Skeletal muscle cell (primary cell): ENCODE measurements at regions not wholly inside any gene's neighbourhood (a gene's known extent, or its start where the extent isn't known, plus 50 kb on each side); places are given as distances from the start of the nearest gene placed in this dataset.

Source experiments
- DNase-seq: peaks from one replicate; pipeline ENCODE4 v3.0.0-alpha.2; 2010; ENCODE audit warnings: low read depth
- H3K4me3 ChIP-seq: 2 replicates; pipeline ENCODE4 v1.5.1; 2011; ENCODE audit warnings: low read depth, mild to moderate bottlenecking, control low read depth, low read length, moderate library complexity

- no peak overlapping the region for H3K4me3 ChIP-seq
- DNase-seq: no peak
Observed at GRCh38 chr3:31413515-31413914, 119.2 kb upstream of the STT3B start.

- DNase-seq: no peak
- no peak overlapping the region for H3K4me3 ChIP-seq
Observed at GRCh38 chr3:31416980-31417379, 115.7 kb upstream of the STT3B start.

DNA sequence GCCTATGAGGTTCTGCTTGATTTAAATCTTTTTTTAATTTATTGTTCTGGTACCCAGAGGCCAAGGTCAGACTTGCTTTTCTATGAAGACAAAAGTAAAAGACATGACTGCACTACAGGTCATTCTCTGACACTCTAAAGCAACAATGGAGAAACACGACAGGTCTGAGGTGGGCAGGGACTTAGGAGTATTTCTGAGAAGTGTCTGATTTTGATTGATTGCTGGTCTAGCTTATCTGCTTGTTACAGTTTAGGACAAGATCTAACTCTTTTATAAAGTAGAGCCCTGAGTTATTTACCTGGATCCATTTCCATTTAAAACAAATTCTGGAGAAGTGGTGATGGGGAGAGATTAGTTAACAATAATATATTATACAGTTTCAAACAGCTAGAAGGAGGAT is 115.2 kb upstream of the STT3B start:
- no peak for DNase-seq
- no peak overlapping the region for H3K4me3 ChIP-seq

DNA sequence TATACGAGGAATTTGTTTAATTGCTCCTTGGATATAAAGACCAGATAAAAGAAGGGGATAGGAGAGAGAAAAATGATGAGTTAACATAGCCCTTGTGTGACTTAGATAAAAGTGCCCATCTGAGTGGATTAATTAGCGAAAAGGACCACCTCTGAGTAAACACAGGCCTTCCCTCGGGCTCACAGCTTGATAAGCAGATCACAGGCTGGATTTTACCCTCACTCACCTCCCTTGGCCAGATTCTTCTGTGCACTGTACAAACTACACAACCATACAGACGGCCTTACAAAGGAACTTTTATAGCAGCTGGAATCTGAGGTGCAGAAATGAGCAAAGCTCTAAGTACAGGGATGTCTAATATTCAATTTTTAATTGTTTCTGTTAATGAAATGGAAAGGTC is 112.4 kb upstream of the STT3B start:
- DNase-seq: no peak
- H3K4me3 ChIP-seq: no peak overlapping the region

GRCh38 chr3:31421314-31422048 is 111.2 kb upstream of the STT3B start:
- no peak for DNase-seq
- no peak overlapping the region for H3K4me3 ChIP-seq

- DNase-seq: no peak
- H3K4me3 ChIP-seq: no peak overlapping the region
Observed at GRCh38 chr3:31422237-31422636, 110.5 kb upstream of the STT3B start.

- no peak overlapping the region for H3K4me3 ChIP-seq
- DNase-seq: no peak
Observed at GRCh38 chr3:31423482-31423881, 109.2 kb upstream of the STT3B start.

DNA sequence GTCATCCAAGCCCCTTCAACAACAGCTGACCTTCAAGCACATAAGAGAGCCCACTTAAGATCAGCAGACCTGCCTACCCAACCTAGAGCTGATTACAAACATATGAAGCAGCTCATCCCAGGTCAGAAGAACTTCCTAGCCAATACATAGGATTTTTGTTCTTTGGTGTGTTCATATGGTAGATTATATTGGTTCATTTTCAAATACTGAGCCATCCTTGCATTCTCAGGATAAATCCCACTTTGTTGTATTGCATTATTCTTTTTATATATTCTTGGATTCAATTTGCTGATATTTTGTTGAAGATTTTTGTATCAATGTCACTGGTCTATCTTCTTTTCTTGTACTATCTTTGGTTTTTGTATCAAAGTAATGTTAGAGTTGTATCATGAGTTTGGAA is 107.3 kb upstream of the STT3B start:
- no peak for DNase-seq

DNA sequence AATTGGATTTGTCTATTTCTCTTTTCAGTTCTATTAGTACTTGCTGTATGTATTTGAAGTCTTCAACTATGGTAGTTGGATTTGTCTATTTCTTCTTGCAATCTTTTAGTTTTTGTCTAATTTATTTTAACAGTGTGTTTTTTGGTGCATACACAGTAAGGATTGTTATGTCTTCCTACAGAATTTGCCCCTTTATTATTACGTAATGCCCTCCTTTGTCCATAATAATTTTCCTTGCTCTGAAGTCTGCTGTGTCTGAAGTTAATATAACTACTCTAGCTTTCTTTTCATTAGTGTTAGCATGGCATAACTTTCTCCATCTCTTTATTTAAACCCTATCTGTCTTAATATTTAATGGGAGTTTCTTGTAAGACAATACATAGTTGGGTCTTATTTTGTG is 105.1 kb upstream of the STT3B start:
- DNase-seq: no peak
- no peak overlapping the region for H3K4me3 ChIP-seq

More for the DNA sequence above, 107.3 kb upstream of the STT3B start:
- no peak overlapping the region for H3K4me3 ChIP-seq

GRCh38 chr3:31431321-31431720 is 101.4 kb upstream of the STT3B start:
- no peak for DNase-seq
- no peak overlapping the region for H3K4me3 ChIP-seq

- no peak for DNase-seq
- no peak overlapping the region for H3K4me3 ChIP-seq
Observed at GRCh38 chr3:31432897-31433678, 99.6 kb upstream of the STT3B start.

DNA sequence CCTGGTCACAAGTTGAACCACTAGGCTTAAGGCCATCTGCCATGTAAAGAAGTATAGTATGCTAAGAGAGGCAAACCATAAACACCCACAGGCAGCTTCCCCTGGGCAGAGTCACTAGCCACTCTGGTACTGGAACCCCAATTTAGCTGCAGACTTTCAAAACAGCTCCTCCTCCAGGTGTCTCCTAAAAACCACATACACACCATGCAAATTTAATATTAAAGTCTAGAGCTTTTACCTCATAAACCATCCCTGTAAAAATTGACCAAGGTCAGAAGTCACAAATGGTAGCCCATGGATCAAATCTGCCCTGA is 99.1 kb upstream of the STT3B start:
- no peak for DNase-seq
- H3K4me3 ChIP-seq: no peak overlapping the region

GRCh38 chr3:31434819-31435218 is 97.9 kb upstream of the STT3B start:
- H3K4me3 ChIP-seq: no peak overlapping the region
- no peak for DNase-seq

DNA sequence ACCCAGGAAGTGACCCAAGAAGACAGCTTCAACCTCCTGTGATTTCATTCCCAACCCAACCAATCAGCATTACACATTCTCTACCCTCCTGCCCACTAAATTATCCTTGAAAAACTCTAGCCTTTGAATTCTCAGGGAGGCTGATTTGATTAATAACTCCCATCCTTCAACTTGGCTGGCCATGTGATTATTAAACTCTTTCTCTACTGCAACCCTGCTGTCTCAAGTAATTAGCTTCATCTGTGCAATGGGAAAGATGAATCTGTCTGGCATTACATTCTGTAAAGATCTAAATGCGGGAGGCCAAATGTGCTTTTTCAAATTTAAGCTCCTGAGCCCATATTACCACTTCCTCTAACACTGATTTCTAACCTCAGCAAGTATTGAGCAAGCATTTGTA is 95.9 kb upstream of the STT3B start:
- H3K4me3 ChIP-seq: no peak overlapping the region
- DNase-seq: no peak

DNA sequence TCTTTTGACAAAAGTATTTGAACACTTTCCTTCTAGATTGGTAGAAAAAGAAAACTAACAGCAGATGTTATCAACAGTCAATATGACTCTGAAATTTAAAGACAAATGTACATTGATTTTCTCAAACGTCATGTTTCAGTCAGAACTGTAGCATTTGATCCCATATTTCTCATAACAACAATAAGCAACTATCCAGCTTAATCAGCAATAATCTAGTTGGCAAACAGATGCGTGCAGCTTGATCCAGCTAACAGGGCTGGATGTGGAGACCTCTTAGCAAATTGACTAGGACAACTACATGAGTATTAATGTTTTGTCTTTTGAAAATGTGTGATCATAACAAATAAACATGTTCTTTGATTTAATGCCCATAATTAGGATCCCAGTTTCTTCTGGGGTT is 94.0 kb upstream of the STT3B start:
- no peak for DNase-seq

GRCh38 chr3:31439890-31440750 is 92.6 kb upstream of the STT3B start:
- no peak for DNase-seq
- H3K4me3 ChIP-seq: no peak overlapping the region

More for the DNA sequence above, 94.0 kb upstream of the STT3B start:
- no peak overlapping the region for H3K4me3 ChIP-seq

DNA sequence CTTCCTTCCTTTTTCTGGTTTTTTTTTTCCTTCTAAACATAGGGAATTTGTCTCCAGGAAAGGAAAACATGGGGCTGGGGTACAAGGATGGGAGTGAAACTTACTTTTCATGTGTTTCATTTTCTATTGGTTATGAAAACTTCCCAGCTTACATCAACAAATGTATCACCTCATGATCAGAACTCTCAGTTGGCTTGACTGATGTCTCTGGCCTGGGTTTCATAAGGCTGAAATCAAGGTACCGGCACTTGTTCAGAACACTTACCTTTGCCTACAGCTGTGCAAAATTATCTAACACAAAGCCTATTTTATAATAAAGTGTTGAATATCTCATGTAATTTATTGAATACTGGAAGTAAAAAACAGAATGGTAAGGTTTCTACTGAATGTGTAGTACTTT is 91.8 kb upstream of the STT3B start:
- no peak overlapping the region for H3K4me3 ChIP-seq
- no peak for DNase-seq

DNA sequence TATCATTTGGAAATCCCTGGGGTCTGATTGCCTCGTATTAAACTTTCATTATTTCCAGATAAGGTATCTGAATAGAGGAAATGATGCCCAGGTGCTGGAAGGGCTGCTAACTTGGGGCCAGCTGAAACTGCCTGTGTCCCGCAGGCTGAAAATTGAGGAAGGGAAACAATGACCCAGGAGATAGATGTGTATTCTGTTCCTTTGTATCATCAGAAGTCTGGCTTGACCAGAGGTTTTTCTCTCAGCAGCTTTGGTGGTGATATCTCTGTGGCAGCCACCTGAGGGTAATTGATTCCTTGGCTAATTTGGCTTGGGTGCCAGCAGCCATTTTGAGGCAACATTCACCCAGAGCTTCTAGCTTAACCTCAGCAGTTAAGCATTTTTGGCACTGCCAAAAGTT is 90.0 kb upstream of the STT3B start:
- DNase-seq: no peak
- H3K4me3 ChIP-seq: no peak overlapping the region

DNA sequence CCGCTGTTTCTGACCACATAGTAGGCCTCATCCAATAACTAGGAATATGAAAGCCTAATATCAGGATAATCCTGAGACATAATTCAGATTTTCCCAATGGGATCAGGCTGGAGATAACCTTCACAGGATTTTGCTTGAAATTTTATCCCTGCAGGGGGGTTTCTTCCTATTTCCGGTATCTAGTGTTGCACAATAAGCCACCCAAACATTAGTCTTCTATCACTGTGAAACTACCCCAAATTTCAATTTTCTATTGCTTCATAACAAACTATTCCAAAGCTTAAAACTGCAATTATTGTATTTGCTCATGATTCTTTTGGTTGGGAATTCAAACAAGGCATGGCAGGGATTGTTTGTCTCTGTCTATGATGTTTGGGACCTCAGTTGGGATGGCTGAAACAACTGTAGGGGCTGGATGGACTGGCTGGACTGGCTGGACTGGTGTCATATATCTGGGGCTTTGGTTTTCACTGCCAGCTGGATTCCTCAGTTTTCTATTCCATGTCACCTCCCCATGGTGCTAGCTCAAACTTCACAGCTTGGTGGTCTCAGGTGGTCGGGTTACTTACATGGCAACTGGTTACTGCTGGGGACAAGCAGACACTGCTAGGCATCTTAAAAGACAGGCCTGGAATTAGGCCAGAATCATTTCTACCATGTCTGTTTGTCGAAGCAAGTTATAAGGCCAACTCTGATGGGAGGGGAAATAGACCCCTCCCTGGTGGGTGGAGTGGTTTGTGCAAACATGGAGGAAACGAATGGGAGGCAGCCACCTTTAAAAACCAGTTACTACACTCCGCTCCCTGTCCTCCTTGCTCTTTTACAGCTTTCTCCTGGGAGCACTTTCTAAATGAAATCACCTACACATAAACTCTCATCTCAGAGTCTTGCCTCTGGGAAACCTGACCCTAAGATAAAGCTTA is 88.2 kb upstream of the STT3B start:
- DNase-seq: no peak
- H3K4me3 ChIP-seq: no peak overlapping the region
